ENCODE measurements at regions not wholly inside any gene's neighbourhood (a gene's known extent, or its start where the extent isn't known, plus 50 kb on each side); places are given as distances from the start of the nearest gene placed in this dataset.

DNA sequence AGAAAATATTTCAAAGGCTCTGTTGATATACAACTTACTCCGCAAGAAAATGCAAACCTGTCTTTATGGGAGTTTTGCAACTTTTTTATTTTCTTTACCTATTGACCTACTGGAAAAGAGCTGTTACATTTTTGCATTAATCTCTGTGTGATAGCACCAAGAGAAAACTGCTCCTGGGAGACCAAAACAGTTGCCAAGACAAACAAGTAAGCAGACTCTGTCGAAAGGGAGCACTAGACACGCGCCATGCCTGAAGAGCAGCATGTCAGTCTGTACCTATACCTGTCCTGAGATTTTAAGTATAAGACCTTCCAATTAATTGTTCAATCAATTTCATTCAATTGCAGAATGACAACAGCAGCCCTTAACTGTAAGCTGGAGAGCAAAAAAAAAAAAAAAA is 56.0 kb upstream of the TECRL start:
- TF ChIP-seq, protein P1, sequence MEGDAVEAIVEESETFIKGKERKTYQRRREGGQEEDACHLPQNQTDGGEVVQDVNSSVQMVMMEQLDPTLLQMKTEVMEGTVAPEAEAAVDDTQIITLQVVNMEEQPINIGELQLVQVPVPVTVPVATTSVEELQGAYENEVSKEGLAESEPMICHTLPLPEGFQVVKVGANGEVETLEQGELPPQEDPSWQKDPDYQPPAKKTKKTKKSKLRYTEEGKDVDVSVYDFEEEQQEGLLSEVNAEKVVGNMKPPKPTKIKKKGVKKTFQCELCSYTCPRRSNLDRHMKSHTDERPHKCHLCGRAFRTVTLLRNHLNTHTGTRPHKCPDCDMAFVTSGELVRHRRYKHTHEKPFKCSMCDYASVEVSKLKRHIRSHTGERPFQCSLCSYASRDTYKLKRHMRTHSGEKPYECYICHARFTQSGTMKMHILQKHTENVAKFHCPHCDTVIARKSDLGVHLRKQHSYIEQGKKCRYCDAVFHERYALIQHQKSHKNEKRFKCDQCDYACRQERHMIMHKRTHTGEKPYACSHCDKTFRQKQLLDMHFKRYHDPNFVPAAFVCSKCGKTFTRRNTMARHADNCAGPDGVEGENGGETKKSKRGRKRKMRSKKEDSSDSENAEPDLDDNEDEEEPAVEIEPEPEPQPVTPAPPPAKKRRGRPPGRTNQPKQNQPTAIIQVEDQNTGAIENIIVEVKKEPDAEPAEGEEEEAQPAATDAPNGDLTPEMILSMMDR (IDR thresholded peaks at IDR 0.05), result no peak
- no peak for TF ChIP-seq POLR2AphosphoS5 (IDR thresholded peaks at IDR 0.05; ENCODE audit: insufficient read depth in 1 of 2, low read depth in 1 of 2)
- no peak for TF ChIP-seq POLR2A (IDR thresholded peaks at IDR 0.05)

All from vagina (tissue), 2 donors.